HG02759 (cell line): ENCODE measurements at regions not wholly inside any gene's neighbourhood (a gene's known extent, or its start where the extent isn't known, plus 50 kb on each side); places are given as distances from the start of the nearest gene placed in this dataset.
"Not testable (repeated sequence)": the region's sequence is repeated elsewhere in the genome, so short reads cannot be mapped to it uniquely, and the experiment has no call there.

ENCODE experiments used
- ATAC-seq: cut with Tn5 transposase; IDR thresholded peaks from one replicate; pipeline ENCODE4 v1.9.1; 2021; ENCODE audit warnings: mild to moderate bottlenecking, moderate library complexity; ENCODE audit not compliant: unreplicated experiment

GRCh38 chr6:5840734-5841390 lies 165.9 kb downstream of the NRN1 start:
- ATAC-seq = no peak

- ATAC-seq = no peak
Observed at GRCh38 chr6:5838656-5839396, 167.9 kb downstream of the NRN1 start.

GRCh38 chr6:5837323-5837722 lies 169.4 kb downstream of the NRN1 start:
- ATAC-seq = no peak

GRCh38 chr6:5836597-5836996 lies 170.1 kb downstream of the NRN1 start:
- ATAC-seq = not testable (repeated sequence)

GRCh38 chr6:5833120-5833519 lies 173.6 kb downstream of the NRN1 start:
- ATAC-seq = no peak

- ATAC-seq = no peak
Observed at GRCh38 chr6:5832668-5833067, 174.1 kb downstream of the NRN1 start.

GRCh38 chr6:5831219-5831862 lies 175.4 kb downstream of the NRN1 start:
- ATAC-seq = peak; percentile 77

- ATAC-seq = no peak
Observed at GRCh38 chr6:5828296-5828695, 178.4 kb downstream of the NRN1 start.

GRCh38 chr6:5827056-5827904 lies 179.4 kb downstream of the NRN1 start:
- ATAC-seq = no peak

- ATAC-seq = not testable (repeated sequence)
Observed at GRCh38 chr6:5824382-5824983, 182.2 kb downstream of the NRN1 start.
